LNCaP clone FGC (cell line): ENCODE measurements at regions not wholly inside any gene's neighbourhood (a gene's known extent, or its start where the extent isn't known, plus 50 kb on each side); places are given as distances from the start of the nearest gene placed in this dataset.

Experiments
- DNase-seq: peaks from one replicate; pipeline ENCODE4 v3.0.0-alpha.2; 2011; ENCODE audit warnings: low read depth
- H3K4me3 ChIP-seq: 2 replicates; pipeline ENCODE4 v1.5.1; 2011; ENCODE audit warnings: mild to moderate bottlenecking, low read depth, low read length, control low read depth
- TF ChIP-seq, protein P1 (sequence below): IDR thresholded peaks from 2 replicates; pipeline ENCODE4 v1.5.1; 2012; ENCODE audit warnings: mild to moderate bottlenecking; ENCODE audit not compliant: control insufficient read depth, insufficient read depth; ENCODE audit errors: extremely low read depth

DNA sequence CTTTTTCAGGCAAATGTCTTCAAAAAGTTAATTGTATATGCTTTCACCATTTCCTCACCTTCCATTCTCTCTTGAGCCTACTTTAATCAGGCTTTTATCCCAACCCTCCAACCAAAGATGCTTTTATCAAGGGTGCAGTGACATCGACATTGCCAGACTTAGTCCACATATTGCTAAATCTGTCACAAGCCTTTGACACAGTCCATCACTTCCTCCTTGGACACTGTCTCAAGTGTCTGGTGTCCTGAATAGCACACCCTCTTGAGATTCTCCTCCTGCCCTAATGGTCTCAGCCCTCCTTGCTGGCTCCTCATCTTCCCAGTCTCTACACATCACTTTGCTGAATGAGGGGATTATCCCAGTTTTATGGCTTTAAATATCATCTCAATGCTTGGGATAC, 147.5 kb upstream of the SLC39A10 start:
- TF ChIP-seq, protein P1, sequence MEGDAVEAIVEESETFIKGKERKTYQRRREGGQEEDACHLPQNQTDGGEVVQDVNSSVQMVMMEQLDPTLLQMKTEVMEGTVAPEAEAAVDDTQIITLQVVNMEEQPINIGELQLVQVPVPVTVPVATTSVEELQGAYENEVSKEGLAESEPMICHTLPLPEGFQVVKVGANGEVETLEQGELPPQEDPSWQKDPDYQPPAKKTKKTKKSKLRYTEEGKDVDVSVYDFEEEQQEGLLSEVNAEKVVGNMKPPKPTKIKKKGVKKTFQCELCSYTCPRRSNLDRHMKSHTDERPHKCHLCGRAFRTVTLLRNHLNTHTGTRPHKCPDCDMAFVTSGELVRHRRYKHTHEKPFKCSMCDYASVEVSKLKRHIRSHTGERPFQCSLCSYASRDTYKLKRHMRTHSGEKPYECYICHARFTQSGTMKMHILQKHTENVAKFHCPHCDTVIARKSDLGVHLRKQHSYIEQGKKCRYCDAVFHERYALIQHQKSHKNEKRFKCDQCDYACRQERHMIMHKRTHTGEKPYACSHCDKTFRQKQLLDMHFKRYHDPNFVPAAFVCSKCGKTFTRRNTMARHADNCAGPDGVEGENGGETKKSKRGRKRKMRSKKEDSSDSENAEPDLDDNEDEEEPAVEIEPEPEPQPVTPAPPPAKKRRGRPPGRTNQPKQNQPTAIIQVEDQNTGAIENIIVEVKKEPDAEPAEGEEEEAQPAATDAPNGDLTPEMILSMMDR: no peak
- DNase-seq: no peak
- no peak overlapping the region for H3K4me3 ChIP-seq

DNA sequence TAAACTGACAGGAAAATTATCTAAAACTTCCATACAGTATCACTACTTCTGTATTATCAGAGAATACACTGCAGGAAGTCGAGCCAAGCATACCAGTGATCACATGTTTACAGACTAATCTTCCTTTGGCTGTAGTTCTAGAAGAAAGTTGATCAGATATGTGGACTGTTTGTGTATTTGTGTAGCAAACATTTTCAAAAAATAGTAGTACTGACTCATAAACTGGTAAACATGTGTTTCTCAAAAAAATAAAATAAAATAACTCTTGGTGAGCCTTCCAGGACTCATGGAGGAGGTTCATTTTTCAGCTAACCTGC, 148.9 kb upstream of the SLC39A10 start:
- TF ChIP-seq, protein P1: no peak
- H3K4me3 ChIP-seq: no peak overlapping the region

DNA sequence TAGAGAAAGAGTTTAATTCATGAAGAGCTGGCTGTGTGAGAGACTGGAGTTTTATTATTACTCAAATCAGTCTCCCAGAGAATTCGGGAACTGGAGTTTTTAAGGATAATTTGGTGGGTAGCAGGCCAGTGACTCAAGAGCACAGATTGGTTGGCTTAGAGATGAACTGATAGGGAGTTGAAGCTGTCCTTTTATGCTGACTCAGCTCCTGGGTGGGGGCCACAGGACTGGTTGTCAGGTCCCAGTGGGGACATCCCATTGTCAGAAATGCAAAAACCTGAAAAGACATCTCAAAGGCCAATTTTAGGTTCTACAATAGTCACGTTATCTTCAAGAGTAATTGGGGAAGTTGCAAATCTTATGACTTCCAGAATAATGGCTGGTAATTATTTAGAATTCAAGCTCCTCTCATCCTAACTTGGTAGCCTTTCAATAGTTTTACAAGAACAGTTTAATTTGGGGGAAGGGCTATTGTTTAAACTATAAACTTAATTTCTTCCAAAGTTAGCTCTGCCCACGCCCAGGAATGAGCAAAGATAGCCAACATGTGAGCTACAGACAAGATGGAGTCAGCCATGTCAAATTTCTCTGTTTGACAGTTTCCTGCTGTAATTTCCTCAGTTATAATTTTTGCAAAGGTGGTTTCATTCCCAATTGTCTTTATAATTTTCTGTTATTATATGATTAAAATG, 149.4 kb upstream of the SLC39A10 start:
- TF ChIP-seq, protein P1: no peak

More for the DNA sequence above, 148.9 kb upstream of the SLC39A10 start:
- no peak for DNase-seq

DNA sequence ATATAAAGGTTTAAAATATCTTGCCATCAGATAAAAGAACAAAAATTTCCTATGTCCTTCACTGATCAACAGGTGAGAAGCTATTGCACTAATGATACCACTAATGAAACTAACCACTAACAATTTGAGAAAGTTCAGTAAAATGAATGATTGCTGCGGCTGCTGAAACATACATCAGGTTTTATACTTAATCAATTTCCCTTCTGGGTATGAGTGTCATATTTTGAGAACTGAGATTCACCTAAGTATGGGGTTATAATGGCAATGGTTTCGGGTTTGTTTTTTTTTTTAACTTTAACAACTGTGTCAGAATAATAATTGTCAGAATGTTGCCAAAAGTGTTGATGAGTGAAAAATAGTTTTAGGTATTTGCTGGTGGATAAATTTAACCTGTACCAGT, 151.3 kb upstream of the SLC39A10 start:
- no peak overlapping the region for H3K4me3 ChIP-seq
- TF ChIP-seq, protein P1: no peak
- DNase-seq: no peak

More for the DNA sequence above, 149.4 kb upstream of the SLC39A10 start:
- H3K4me3 ChIP-seq: no peak overlapping the region
- DNase-seq: no peak

DNA sequence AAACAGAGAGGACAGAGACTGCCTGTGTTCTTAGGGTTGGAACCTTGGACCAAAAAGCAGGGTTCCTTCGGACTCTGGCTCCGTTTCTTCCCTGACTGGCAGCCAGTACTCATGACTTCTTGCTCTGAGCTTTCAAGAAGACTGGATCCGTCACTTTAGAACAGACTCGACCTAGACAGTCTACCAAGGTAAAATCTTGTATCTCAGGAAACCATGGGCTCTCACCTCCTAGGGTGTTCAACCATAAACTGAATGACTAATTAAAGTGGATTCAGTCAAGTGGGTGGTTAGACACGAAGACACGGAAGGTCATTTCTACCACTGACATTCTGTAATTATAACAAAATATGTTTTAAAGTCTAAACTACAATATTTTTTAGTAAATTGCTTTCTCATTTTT, 153.8 kb upstream of the SLC39A10 start:
- H3K4me3 ChIP-seq: no peak overlapping the region
- TF ChIP-seq, protein P1: no peak
- DNase-seq: no peak

DNA sequence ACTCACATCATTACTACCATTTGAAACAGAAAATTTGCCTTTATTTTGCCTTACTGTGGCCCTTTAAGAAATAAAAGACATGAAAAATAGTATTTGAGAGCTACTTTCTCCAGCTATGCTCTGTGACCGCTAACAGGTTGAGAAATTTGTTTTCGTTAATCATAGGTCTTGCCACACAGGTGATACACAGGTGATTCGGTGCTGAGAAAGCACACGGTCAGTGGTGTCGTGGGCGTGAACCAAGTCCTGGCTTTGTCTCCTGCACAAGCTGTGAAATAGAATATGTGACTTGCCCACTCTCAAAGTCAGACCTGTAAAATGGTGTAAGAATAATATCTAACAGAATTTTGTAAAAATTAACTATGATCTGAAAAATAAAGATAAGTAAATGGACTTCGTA, 155.3 kb upstream of the SLC39A10 start:
- H3K4me3 ChIP-seq: no peak overlapping the region
- no peak for DNase-seq
- TF ChIP-seq, protein P1: no peak

DNA sequence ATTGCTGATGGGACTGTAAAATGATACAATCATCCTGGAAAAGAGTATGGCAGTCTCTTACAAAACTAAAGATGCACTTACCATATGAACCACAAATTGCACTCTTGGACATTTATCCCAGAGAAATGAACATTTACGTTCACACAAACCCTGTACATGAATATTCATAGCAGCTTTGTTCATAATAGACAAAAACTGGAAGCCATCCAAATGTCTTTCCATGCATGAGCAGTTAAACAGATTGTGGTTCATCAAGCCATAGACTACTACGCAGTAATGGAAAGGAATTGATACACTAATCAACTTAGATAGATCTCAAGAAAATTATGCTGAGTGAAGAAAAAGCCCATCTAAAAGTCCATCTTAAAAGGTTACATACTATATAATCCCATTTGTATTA, 156.1 kb upstream of the SLC39A10 start:
- no peak overlapping the region for H3K4me3 ChIP-seq
- DNase-seq: no peak

More for the DNA sequence above, 156.1 kb upstream of the SLC39A10 start:
- TF ChIP-seq, protein P1: no peak
